OCI-LY1 (cell line): ENCODE measurements at regions not wholly inside any gene's neighbourhood (a gene's known extent, or its start where the extent isn't known, plus 50 kb on each side); places are given as distances from the start of the nearest gene placed in this dataset.

Experiments used
- H2AFZ ChIP-seq: fragments of 200-600 bp; sonication (generic), shearing (Covaris generic); 2 replicates; pipeline ENCODE4 v1.6.0; 2014; ENCODE audit warnings: antibody characterized with exemption, mild to moderate bottlenecking, low read length
- H3F3A ChIP-seq: fragments of 200-600 bp; sonication (generic), shearing (Covaris generic); 2 replicates; pipeline ENCODE4 v1.6.0; 2014; ENCODE audit warnings: mild to moderate bottlenecking, antibody characterized with exemption, low read length, moderate library complexity; ENCODE audit not compliant: insufficient read depth
- H3K27ac ChIP-seq: fragments of 200-600 bp; sonication (generic); 2 replicates; pipeline ENCODE4 v1.5.1; 2014; ENCODE audit warnings: low read length, mixed run types, mild to moderate bottlenecking, low read depth; ENCODE audit not compliant: poor library complexity, severe bottlenecking
- H3K27me3 ChIP-seq: fragments of 200-600 bp; sonication (generic); 2 replicates; pipeline ENCODE4 v1.6.0; 2014; ENCODE audit warnings: antibody characterized with exemption, mild to moderate bottlenecking, low read length, moderate library complexity; ENCODE audit not compliant: insufficient read depth
- H3K36me3 ChIP-seq: fragments of 200-600 bp; sonication (generic); 2 replicates; pipeline ENCODE4 v1.6.1; 2014; ENCODE audit warnings: mild to moderate bottlenecking, antibody characterized with exemption, low read length, moderate library complexity, mixed read lengths; ENCODE audit not compliant: insufficient read depth
- H3K4me1 ChIP-seq: fragments of 200-600 bp; sonication (generic); 2 replicates; pipeline ENCODE4 v1.5.1; 2014; ENCODE audit warnings: mild to moderate bottlenecking, low read length, moderate library complexity; ENCODE audit not compliant: insufficient read depth, severe bottlenecking
- H3K4me2 ChIP-seq: fragments of 200-600 bp; sonication (generic), shearing (Covaris generic); 2 replicates; pipeline ENCODE4 v1.6.1; 2014; ENCODE audit warnings: low read length
- H3K4me3 ChIP-seq: fragments of 200-600 bp; sonication (generic); 2 replicates; pipeline ENCODE4 v1.5.1; 2014; ENCODE audit warnings: low read length, low read depth, mild to moderate bottlenecking, mixed read lengths; ENCODE audit not compliant: poor library complexity, severe bottlenecking
- H3K79me2 ChIP-seq: fragments of 200-600 bp; shearing (Covaris generic); 2 replicates; pipeline ENCODE4 v1.6.1; 2016; ENCODE audit warnings: mixed run types, low read length, mixed read lengths; ENCODE audit not compliant: insufficient read depth
- H3K9ac ChIP-seq: fragments of 200-600 bp; sonication (generic), shearing (Covaris generic); 2 replicates; pipeline ENCODE4 v1.6.1; 2014; ENCODE audit warnings: mild to moderate bottlenecking, low read length, mixed read lengths
- H3K9me2 ChIP-seq: fragments of 200-600 bp; sonication (generic), shearing (Covaris generic); 2 replicates; pipeline ENCODE4 v1.6.1; 2014; ENCODE audit warnings: low read depth, mild to moderate bottlenecking, low read length, mixed read lengths
- H3K9me3 ChIP-seq: fragments of 200-600 bp; shearing (Covaris generic); 2 replicates; pipeline ENCODE4 v1.6.1; 2014; ENCODE audit warnings: low read length, mixed read lengths
- H4K20me1 ChIP-seq: fragments of 200-600 bp; sonication (generic), shearing (Covaris generic); 2 replicates; pipeline ENCODE4 v1.6.0; 2016; ENCODE audit warnings: mild to moderate bottlenecking, low read length; ENCODE audit not compliant: insufficient read depth
- EZH2 ChIP-seq: fragments of 200-600 bp; sonication (generic), shearing (Covaris generic); IDR thresholded peaks from 2 replicates; pipeline ENCODE4 v1.8.0; 2017; ENCODE audit warnings: borderline replicate concordance, mixed run types, mild to moderate bottlenecking, antibody characterized with exemption, low read length, moderate library complexity, mixed read lengths
- TF ChIP-seq, protein P1 (sequence below): fragments of 200-600 bp; sonication (generic), shearing (Covaris generic); IDR thresholded peaks from 2 replicates; pipeline ENCODE4 v1.5.1; 2017; ENCODE audit warnings: mild to moderate bottlenecking, antibody characterized with exemption, low read length, moderate library complexity, mixed read lengths

DNA sequence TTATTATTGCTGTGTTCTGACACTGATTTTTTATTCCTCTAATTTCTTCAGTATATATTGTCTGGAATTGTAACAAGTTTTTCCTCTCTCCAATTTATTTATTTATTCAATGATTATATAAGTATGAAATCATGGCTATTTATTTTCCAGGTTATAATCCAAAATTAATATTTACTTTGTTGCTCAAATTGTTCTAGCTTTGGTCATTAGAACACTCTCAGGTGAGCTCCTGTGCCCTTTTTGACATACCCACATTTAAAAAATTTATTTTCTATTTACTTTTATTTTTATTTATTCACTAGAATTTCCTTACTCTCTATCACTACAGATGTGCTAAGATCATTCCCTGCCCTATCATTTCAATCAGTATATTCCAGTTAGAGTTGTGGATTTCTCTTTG, 70.2 kb downstream of the PPP1R2C start:
- Histone ChIP-seq H3K79me2 (no peaks in the 10 kb centered on the region), H3K9me2 (no peaks in the 10 kb centered on the region), H3K36me3 (no peaks in the 10 kb centered on the region), H3K4me1 (peaks cover 19% of the 10 kb centered on the region), H3K27me3 (no peaks in the 10 kb centered on the region), H3K9ac (no peak overlapping the region), H4K20me1 (no peaks in the 10 kb centered on the region), H3K27ac (no peak overlapping the region), H3K4me3 (no peak overlapping the region), H3K9me3 (no peaks in the 10 kb centered on the region), H3K4me2 (no peak overlapping the region), H3F3A (no peaks in the 10 kb centered on the region), H2AFZ (no peak overlapping the region)
- no peak for TF ChIP-seq EZH2

DNA sequence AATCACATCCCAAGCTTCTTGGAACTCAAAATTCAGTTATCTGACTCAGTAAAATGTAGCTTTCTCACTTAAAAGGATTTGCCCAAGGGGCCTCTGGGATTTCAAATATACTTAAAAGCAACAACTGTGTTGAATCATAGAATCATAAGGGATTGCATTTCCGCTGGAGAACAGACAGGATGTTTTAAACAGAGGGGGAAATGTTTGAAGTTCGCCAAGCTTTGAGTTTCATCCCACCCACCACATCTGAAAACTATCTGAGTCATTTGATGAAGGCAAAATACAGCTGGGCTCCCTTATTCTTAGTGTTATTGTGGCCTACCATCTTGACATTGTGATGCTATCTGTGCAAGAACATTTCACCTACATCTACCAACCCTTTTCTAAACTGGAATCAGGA, 73.5 kb downstream of the PPP1R2C start:
- Histone ChIP-seq H3F3A (no peaks in the 10 kb centered on the region), H3K9me3 (no peaks in the 10 kb centered on the region), H4K20me1 (no peaks in the 10 kb centered on the region), H3K36me3 (no peaks in the 10 kb centered on the region), H3K4me2 (no peak overlapping the region), H3K79me2 (no peaks in the 10 kb centered on the region), H2AFZ (no peak overlapping the region), H3K4me3 (no peak overlapping the region), H3K4me1 (no peaks in the 10 kb centered on the region), H3K27ac (no peak overlapping the region), H3K9me2 (no peaks in the 10 kb centered on the region), H3K27me3 (no peaks in the 10 kb centered on the region), H3K9ac (no peak overlapping the region)
- TF ChIP-seq EZH2: no peak
- TF ChIP-seq, protein P1, sequence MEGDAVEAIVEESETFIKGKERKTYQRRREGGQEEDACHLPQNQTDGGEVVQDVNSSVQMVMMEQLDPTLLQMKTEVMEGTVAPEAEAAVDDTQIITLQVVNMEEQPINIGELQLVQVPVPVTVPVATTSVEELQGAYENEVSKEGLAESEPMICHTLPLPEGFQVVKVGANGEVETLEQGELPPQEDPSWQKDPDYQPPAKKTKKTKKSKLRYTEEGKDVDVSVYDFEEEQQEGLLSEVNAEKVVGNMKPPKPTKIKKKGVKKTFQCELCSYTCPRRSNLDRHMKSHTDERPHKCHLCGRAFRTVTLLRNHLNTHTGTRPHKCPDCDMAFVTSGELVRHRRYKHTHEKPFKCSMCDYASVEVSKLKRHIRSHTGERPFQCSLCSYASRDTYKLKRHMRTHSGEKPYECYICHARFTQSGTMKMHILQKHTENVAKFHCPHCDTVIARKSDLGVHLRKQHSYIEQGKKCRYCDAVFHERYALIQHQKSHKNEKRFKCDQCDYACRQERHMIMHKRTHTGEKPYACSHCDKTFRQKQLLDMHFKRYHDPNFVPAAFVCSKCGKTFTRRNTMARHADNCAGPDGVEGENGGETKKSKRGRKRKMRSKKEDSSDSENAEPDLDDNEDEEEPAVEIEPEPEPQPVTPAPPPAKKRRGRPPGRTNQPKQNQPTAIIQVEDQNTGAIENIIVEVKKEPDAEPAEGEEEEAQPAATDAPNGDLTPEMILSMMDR: no peak

DNA sequence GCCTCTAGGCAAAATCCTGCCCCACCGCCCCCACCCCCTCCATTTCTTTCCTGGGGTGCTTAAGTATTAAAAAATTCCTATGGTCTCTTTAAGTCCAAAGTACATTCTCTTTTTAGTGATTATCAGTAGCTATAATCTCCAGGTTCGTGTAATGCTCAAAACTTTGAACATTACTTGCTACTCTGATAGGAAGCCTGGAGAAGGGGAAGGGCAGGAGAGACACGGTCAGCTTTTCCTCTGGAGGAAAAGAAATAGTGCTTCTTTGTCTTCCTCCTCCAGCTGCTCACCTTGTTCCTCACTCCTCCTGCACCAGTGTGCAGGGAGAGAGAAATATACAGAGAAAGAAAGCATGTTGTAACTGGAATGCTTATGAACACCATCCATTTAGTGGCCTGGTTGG, 80.4 kb downstream of the PPP1R2C start:
- peaks cover 34% of the 10 kb centered on the region for H3K4me1 ChIP-seq
- H3K4me3 ChIP-seq: no peak overlapping the region
- H3K36me3 ChIP-seq: no peaks in the 10 kb centered on the region
- no peaks in the 10 kb centered on the region for H3K9me3 ChIP-seq
- H3K4me2 ChIP-seq: peak overlapping the region; percentile 49; the same call in 1 of the 2 replicates
- H3F3A ChIP-seq: no peaks in the 10 kb centered on the region
- no peaks in the 10 kb centered on the region for H3K79me2 ChIP-seq
- no peak for TF ChIP-seq EZH2
- TF ChIP-seq, protein P1: no peak
- no peaks in the 10 kb centered on the region for H3K27me3 ChIP-seq
- peak overlapping the region; percentile 93 for H3K27ac ChIP-seq
- no peaks in the 10 kb centered on the region for H3K9me2 ChIP-seq
- H4K20me1 ChIP-seq: no peaks in the 10 kb centered on the region
- no peak overlapping the region for H2AFZ ChIP-seq
- H3K9ac ChIP-seq: peak overlapping the region; percentile 63

DNA sequence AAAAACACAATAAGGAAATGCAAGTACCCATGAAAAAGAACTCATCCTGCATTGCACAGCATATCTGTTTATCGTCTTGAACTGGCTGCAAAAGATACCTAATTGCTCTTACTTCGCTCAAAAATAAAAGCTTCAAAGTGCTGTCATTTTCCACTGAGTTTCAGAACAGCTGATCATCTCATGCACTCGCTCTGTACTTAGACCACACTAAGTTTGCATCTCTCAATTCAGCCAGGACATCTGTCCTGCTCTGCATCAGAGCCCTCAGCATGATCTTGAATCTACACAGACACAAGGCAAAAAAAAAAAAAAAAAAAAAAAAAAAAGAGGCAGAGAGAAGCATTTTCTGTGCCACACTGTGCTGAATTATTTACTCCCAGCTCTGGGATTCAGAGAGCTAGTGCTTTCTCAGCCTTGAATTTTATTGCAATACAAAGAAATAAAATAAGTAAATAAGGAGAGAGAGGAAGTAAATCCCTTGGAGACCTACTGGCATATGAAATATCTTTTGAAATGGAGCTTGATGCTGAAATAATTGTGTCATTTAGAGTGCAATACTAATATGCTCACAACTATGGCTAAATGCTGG, 81.3 kb downstream of the PPP1R2C start:
- H3K9me2 ChIP-seq: no peaks in the 10 kb centered on the region
- H3K27ac ChIP-seq: peak overlapping the region; percentile 93
- no peaks in the 10 kb centered on the region for H3K9me3 ChIP-seq
- no peaks in the 10 kb centered on the region for H3K79me2 ChIP-seq
- no peaks in the 10 kb centered on the region for H3F3A ChIP-seq
- no peaks in the 10 kb centered on the region for H4K20me1 ChIP-seq
- H3K4me1 ChIP-seq: peaks cover 34% of the 10 kb centered on the region
- no peaks in the 10 kb centered on the region for H3K36me3 ChIP-seq
- H3K4me2 ChIP-seq: peak overlapping the region; percentile 53
- H3K9ac ChIP-seq: peak overlapping the region; percentile 63
- H3K27me3 ChIP-seq: no peaks in the 10 kb centered on the region
- H3K4me3 ChIP-seq: no peak overlapping the region
- no peak overlapping the region for H2AFZ ChIP-seq
- TF ChIP-seq, protein P1: no peak
- TF ChIP-seq EZH2: no peak
